Psoas muscle (tissue), 7 donors: ENCODE measurements at regions not wholly inside any gene's neighbourhood (a gene's known extent, or its start where the extent isn't known, plus 50 kb on each side); places are given as distances from the start of the nearest gene placed in this dataset.

Experiments
- ATAC-seq, 4 donors: fragments of 200-7000 bp; cut with Tn5 transposase; one replicate each; pipeline ENCODE4 v1.9.1; 2020; ENCODE audit warnings: moderate library complexity in 3 of 4, mild to moderate bottlenecking in 2 of 4
- DNase-seq, 2 donors: peaks; one replicate each; pipeline ENCODE4 v3.0.0-alpha.2; 2020
- H3K27ac ChIP-seq: fragments of 200-600 bp; one replicate; pipeline ENCODE4 v1.8.0; 2022
- H3K27me3 ChIP-seq, 3 donors: fragments of 200-600 bp in 1 of 3; one replicate each; pipeline versions ENCODE4 v1.6.1 to v1.8.0; 2013 to 2022; ENCODE audit warnings: low read length in 2 of 3, mild to moderate bottlenecking in 2 of 3, moderate library complexity in 1 of 3; ENCODE audit not compliant: insufficient read depth in 3 of 3
- H3K36me3 ChIP-seq, 2 donors: fragments of 200-600 bp in 1 of 2; one replicate each; pipeline versions ENCODE4 v1.6.1 to v1.8.0; 2013 to 2022; ENCODE audit warnings: low read depth in 1 of 2, mild to moderate bottlenecking in 1 of 2, moderate library complexity in 1 of 2; ENCODE audit not compliant: insufficient read depth in 1 of 2
- H3K4me1 ChIP-seq: fragments of 200-600 bp; one replicate; pipeline ENCODE4 v1.8.0; 2022
- H3K4me3 ChIP-seq: fragments of 200-600 bp; one replicate; pipeline ENCODE4 v1.8.0; 2022; ENCODE audit warnings: mild to moderate bottlenecking
- H3K9me3 ChIP-seq: fragments of 200-600 bp; one replicate; pipeline ENCODE4 v1.8.0; 2022
- CTCF ChIP-seq: fragments of 200-600 bp; IDR thresholded peaks from one replicate; pipeline ENCODE4 v1.8.0; 2022; ENCODE audit warnings: antibody characterized with exemption
- WGBS, 3 donors: extraction: QIAGEN DNeasy Blood & Tissue Kit; methylation state at CpG; one replicate each; pipeline versions ENCODE4 v1.1.6 to v1.1.7; 2013; 5-methylcytosine and 5-hydroxymethylcytosine counted together
- intact Hi-C, 2 donors: fragments of 100-400 bp; cut with DNase I; formaldehyde crosslinking; loops; one replicate each; pipeline versions ENCODE4 v1.11.0 to v1.14.2; 2022
- donor health status: healthy with polysubstance abuse.
- donor health status: DM: no; HTN: no; CAD: no; lungs with moderate emphysema.
- donor health status: Bipolar disorder and iron deficiency.
- donor health status: healthy.
- donor health status: DM: yes; HTN: yes; CAD: no.
- donor health status: DM: no; HTN: no; CAD: no.
- donor health status: DM: yes; HTN: yes; CAD: no.

GRCh38 chr7:10312942-10313341 is 660.7 kb upstream of the PHF14 start:
- no peak for TF ChIP-seq CTCF
- WGBS, 3 donors = 94 to 97% (median 95%) methylated on average over 2 of the region's 2 CpGs
- Histone ChIP-seq H3K4me1 (no peaks in the 10 kb centered on the region), H3K4me3 (no peak overlapping the region), H3K27me3 (no peaks in the 10 kb centered on the region), H3K9me3 (no peaks in the 10 kb centered on the region), H3K36me3 (no peaks in the 10 kb centered on the region), H3K27ac (no peak overlapping the region)
- ATAC-seq = no peak
- intact Hi-C loops = no loop called here
- DNase-seq = no peak

DNA sequence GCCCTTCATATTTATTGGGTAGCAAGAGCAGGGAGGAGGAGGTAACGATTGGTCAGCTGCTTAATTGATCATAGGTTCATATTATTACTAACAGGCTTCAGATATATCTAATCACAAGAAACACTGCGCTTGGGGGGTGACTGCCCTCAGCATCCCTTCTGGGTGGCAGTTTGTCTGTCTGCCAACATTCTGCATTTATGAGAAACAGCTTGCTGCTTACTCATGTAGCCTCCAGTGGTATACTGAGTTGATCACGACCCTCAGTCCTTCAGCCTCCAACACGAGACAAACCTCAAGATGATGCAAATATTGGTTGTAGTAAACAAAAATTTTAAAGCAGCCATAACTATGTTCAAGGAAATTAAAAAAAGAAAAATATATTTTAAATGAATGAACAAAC is 657.8 kb upstream of the PHF14 start:
- no peak overlapping the region for H3K27ac ChIP-seq
- no peaks in the 10 kb centered on the region for H3K27me3 ChIP-seq
- no peaks in the 10 kb centered on the region for H3K36me3 ChIP-seq
- intact Hi-C loops = no loop called here
- no peaks in the 10 kb centered on the region for H3K9me3 ChIP-seq
- no peak for TF ChIP-seq CTCF
- H3K4me1 ChIP-seq = no peaks in the 10 kb centered on the region
- DNase-seq = no peak
- no peak for ATAC-seq
- WGBS, 3 donors = 61 to 73% (median 70%) methylated on average over 4 of the region's 4 CpGs
- H3K4me3 ChIP-seq = no peak overlapping the region

- intact Hi-C loops = no loop called here
- Histone ChIP-seq H3K27me3 (no peaks in the 10 kb centered on the region), H3K27ac (no peak overlapping the region), H3K4me3 (no peak overlapping the region), H3K36me3 (no peaks in the 10 kb centered on the region), H3K4me1 (no peaks in the 10 kb centered on the region), H3K9me3 (no peaks in the 10 kb centered on the region)
- no peak for TF ChIP-seq CTCF
- 91 to 100% (median 99%) methylated on average over 1 of the region's 1 CpG for WGBS, 3 donors
- ATAC-seq (no peak), DNase-seq (no peak)
Measured at GRCh38 chr7:10316488-10316887, 657.2 kb upstream of the PHF14 start.

- ATAC-seq (no peak), DNase-seq (no peak)
- no peak for TF ChIP-seq CTCF
- Histone ChIP-seq H3K36me3 (no peaks in the 10 kb centered on the region), H3K27me3 (no peaks in the 10 kb centered on the region), H3K4me1 (no peaks in the 10 kb centered on the region), H3K9me3 (no peaks in the 10 kb centered on the region), H3K27ac (no peak overlapping the region), H3K4me3 (no peak overlapping the region)
- intact Hi-C loops = no loop called here
- 65 to 78% (median 73%) methylated on average over 2 of the region's 2 CpGs for WGBS, 3 donors
Measured at GRCh38 chr7:10325395-10325794, 648.3 kb upstream of the PHF14 start.

GRCh38 chr7:10343108-10343507 is 630.6 kb upstream of the PHF14 start:
- TF ChIP-seq CTCF = no peak
- H3K4me1 ChIP-seq = no peaks in the 10 kb centered on the region
- ATAC-seq (no peak), DNase-seq (no peak)
- 73 to 80% (median 76%) methylated on average over 2 of the region's 2 CpGs for WGBS, 3 donors
- intact Hi-C loops = no loop called here
- H3K36me3 ChIP-seq = no peaks in the 10 kb centered on the region
- H3K9me3 ChIP-seq = no peaks in the 10 kb centered on the region
- no peaks in the 10 kb centered on the region for H3K27me3 ChIP-seq
- no peak overlapping the region for H3K27ac ChIP-seq
- no peak overlapping the region for H3K4me3 ChIP-seq
